Right lobe of liver (tissue), 6 donors: ENCODE measurements at regions not wholly inside any gene's neighbourhood (a gene's known extent, or its start where the extent isn't known, plus 50 kb on each side); places are given as distances from the start of the nearest gene placed in this dataset.
"Not testable (repeated sequence)": the region's sequence is repeated elsewhere in the genome, so short reads cannot be mapped to it uniquely, and the experiment has no call there.

Source experiments
- ATAC-seq, 4 donors: fragments of 200-7000 bp; cut with Tn5 transposase; one replicate each; pipeline ENCODE4 v1.9.1; 2020; ENCODE audit warnings: mild to moderate bottlenecking in 4 of 4, moderate library complexity in 4 of 4
- DNase-seq, 3 donors: peaks; one replicate each; pipeline ENCODE4 v3.0.0-alpha.2; 2020
- H3K27ac ChIP-seq, 3 donors: fragments of 200-600 bp; one replicate each; pipeline ENCODE4 v1.8.0; 2022
- H3K27me3 ChIP-seq, 2 donors: fragments of 200-600 bp; one replicate each; pipeline ENCODE4 v1.8.0; 2022
- H3K36me3 ChIP-seq, 4 donors: fragments of 200-600 bp; sonication (generic) in 1 of 4; one replicate each; pipeline versions ENCODE4 v1.5.1 to v1.8.0; 2017 to 2022; ENCODE audit warnings: control low read depth in 1 of 4
- H3K4me1 ChIP-seq, 4 donors: fragments of 200-600 bp; sonication (generic) in 1 of 4; one replicate each; pipeline versions ENCODE4 v1.5.1 to v1.8.0; 2017 to 2022; ENCODE audit warnings: control low read depth in 1 of 4
- H3K4me3 ChIP-seq, 3 donors: fragments of 200-600 bp; one replicate each; pipeline ENCODE4 v1.8.0; 2022
- H3K9me3 ChIP-seq, 4 donors: fragments of 200-600 bp; sonication (generic) in 1 of 4; one replicate each; pipeline versions ENCODE4 v1.5.1 to v1.8.0; 2017 to 2022; ENCODE audit warnings: control low read depth in 1 of 4
- CTCF ChIP-seq, 4 donors: fragments of 200-600 bp in 3 of 4; fragments of 450-650 bp in 1 of 4; IDR thresholded peaks; one replicate each; pipeline versions ENCODE4 v1.5.1 to v1.8.0; 2016 to 2022; ENCODE audit warnings: antibody characterized with exemption in 4 of 4, mild to moderate bottlenecking in 2 of 4
- POLR2A ChIP-seq: fragments of 450-650 bp; IDR thresholded peaks from one replicate; pipeline ENCODE4 v1.6.1; 2017; ENCODE audit warnings: antibody characterized with exemption, mild to moderate bottlenecking
- WGBS: methylation state at CpG from one replicate; pipeline ENCODE4 v1.1.6; 2018; ENCODE audit warnings: low coverage, low lambda C conversion rate; ENCODE audit not compliant: insufficient coverage; ENCODE audit errors: missing lambda C conversion rate; 5-methylcytosine and 5-hydroxymethylcytosine counted together
- intact Hi-C, 2 donors: fragments of 100-400 bp; cut with DNase I; formaldehyde crosslinking; loops; one replicate each; pipeline versions ENCODE4 v1.11.2 to v1.14.1; 2022
- donor health status: DM: no; HTN: yes; CAD: no.
- donor health status: DM: no; HTN: no; CAD: no.
- donor health status: DM: no; HTN: no; CAD: no.
- donor health status: DM: no; HTN: yes; CAD: no.
- donor health status: DM: no; HTN: yes; CAD: no.

DNA sequence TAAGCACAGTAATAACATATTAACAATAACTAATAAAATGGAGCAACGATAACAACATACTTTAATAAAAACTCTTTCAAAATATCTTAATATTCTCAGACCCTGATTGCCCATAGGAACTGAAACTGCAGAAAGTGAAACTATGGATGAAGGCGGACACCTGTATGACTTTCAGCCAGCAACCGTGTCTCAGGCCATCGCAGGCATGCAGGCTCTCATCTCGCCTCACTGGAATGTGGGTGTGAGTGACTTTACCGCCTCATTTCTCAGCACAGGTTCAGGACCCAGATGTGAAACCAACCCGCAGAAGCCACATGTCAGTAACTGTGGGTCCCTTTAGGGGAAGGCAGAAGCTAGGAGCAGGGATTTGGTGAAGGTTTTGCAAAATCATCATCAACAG, 539.1 kb downstream of the FAM181B start:
- H3K4me3 ChIP-seq = no peak overlapping the region
- H3K36me3 ChIP-seq = no peaks in the 10 kb centered on the region
- intact Hi-C loops = no loop called here
- no peak for DNase-seq
- no peak for TF ChIP-seq CTCF (IDR thresholded peaks at IDR 0.05)
- TF ChIP-seq POLR2A = no peak
- no peaks in the 10 kb centered on the region for H3K27me3 ChIP-seq
- no peak for ATAC-seq
- no peaks in the 10 kb centered on the region for H3K9me3 ChIP-seq
- H3K27ac ChIP-seq = no peak overlapping the region
- no peaks in the 10 kb centered on the region for H3K4me1 ChIP-seq
- 83% methylated on average over 7 of the region's 7 CpGs for WGBS

GRCh38 chr11:82191695-82192094, 542.0 kb downstream of the FAM181B start:
- Histone ChIP-seq H3K27ac (no peak overlapping the region), H3K4me3 (no peak overlapping the region), H3K36me3 (no peaks in the 10 kb centered on the region), H3K9me3 (no peaks in the 10 kb centered on the region), H3K27me3 (no peaks in the 10 kb centered on the region), H3K4me1 (no peaks in the 10 kb centered on the region)
- peak; percentile 72 to 80 (median 78) for DNase-seq
- intact Hi-C loops = no loop called here
- TF ChIP-seq POLR2A (no peak), CTCF (IDR thresholded peaks at IDR 0.05) (no peak)
- WGBS = 41% methylated on average over 3 of the region's 3 CpGs
- peak; percentile 74 to 97 (median 96) for ATAC-seq

DNA sequence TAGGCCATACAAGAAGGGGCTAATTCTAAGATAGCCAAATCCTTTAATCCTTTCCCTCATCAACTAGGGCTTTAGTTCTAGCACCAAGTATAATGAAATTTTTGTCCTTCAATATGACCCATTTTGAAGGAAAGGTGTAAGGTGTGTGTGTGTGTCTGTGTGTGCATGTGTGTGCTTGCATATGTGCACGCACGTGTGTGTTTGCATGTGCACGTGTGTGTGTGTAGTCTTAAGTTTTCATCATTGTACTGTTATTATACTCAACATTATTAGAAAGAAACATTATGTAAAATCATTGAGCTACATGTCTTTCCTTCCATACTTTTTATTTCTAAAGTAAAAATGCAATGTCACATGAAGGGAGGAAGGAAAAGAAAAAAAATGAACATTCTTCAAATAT, 547.7 kb downstream of the FAM181B start:
- intact Hi-C loops = no loop called here
- H3K9me3 ChIP-seq = no peaks in the 10 kb centered on the region
- TF ChIP-seq CTCF (IDR thresholded peaks at IDR 0.05) = no peak
- TF ChIP-seq POLR2A = no peak
- no peak for ATAC-seq
- no peaks in the 10 kb centered on the region for H3K36me3 ChIP-seq
- H3K27me3 ChIP-seq = no peaks in the 10 kb centered on the region
- H3K4me3 ChIP-seq = no peak overlapping the region
- WGBS = 77% methylated on average over 3 of the region's 3 CpGs
- DNase-seq = no peak
- no peak overlapping the region for H3K27ac ChIP-seq
- H3K4me1 ChIP-seq = no peaks in the 10 kb centered on the region

DNA sequence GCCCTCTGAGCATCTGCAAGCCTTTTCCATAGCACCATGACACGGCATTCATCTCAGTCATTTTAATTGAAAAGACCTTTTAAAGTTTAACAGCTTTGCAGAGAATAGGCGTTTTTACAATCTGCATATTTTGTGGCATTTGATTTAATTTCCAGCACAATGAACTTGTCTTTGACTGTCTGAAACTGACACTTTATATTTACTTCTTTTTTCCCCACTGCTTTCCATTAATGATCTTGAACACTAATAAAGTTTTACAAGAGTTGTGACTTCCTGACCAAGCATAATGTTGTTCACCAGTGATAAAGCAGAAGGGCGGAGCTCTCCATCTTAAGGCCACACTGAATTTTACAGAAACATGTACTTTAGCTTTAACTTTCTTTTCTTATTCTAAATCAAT, 548.7 kb downstream of the FAM181B start:
- Histone ChIP-seq H3K27ac (no peak overlapping the region), H3K27me3 (no peaks in the 10 kb centered on the region), H3K36me3 (no peaks in the 10 kb centered on the region), H3K4me1 (no peaks in the 10 kb centered on the region), H3K4me3 (no peak overlapping the region), H3K9me3 (no peaks in the 10 kb centered on the region)
- WGBS = 75% methylated on average over 3 of the region's 3 CpGs
- DNase-seq (no peak), ATAC-seq (no peak)
- intact Hi-C loops = no loop called here
- no peak for TF ChIP-seq CTCF (IDR thresholded peaks at IDR 0.05)
- TF ChIP-seq POLR2A = no peak

GRCh38 chr11:82183346-82183745, 550.3 kb downstream of the FAM181B start:
- H3K27me3 ChIP-seq = no peaks in the 10 kb centered on the region
- no peak for TF ChIP-seq POLR2A
- TF ChIP-seq CTCF (IDR thresholded peaks at IDR 0.05) = no peak
- intact Hi-C loops = no loop called here
- WGBS = 89% methylated on average over 1 of the region's 2 CpGs
- H3K9me3 ChIP-seq = no peaks in the 10 kb centered on the region
- no peaks in the 10 kb centered on the region for H3K4me1 ChIP-seq
- DNase-seq = no peak
- H3K4me3 ChIP-seq = no peak overlapping the region
- no peak for ATAC-seq
- H3K27ac ChIP-seq = no peak overlapping the region
- no peaks in the 10 kb centered on the region for H3K36me3 ChIP-seq

DNA sequence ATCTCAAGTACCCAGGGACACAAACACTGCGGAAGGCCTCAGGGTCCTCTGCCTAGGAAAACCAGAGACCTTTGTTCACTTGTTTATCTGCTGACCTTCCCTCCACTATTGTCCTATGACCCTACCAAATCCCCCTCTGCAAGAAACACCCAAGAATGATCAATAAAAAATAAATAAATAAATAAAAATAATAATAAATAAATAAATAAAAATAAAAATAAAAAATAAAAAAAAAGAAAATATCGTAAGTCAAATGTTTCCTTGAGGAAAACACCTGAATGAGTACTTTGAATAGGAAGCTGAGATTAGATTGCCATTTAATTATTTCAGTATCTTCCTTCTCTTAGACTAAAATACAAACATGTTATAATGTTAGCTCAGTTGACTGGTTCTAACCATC, 551.0 kb downstream of the FAM181B start:
- H3K9me3 ChIP-seq, H3K4me1 ChIP-seq, DNase-seq, H3K4me3 ChIP-seq, H3K27me3 ChIP-seq, H3K36me3 ChIP-seq, H3K27ac ChIP-seq, intact Hi-C loops, ATAC-seq: not testable (repeated sequence)
- WGBS = 88% methylated on average over 1 of the region's 2 CpGs

DNA sequence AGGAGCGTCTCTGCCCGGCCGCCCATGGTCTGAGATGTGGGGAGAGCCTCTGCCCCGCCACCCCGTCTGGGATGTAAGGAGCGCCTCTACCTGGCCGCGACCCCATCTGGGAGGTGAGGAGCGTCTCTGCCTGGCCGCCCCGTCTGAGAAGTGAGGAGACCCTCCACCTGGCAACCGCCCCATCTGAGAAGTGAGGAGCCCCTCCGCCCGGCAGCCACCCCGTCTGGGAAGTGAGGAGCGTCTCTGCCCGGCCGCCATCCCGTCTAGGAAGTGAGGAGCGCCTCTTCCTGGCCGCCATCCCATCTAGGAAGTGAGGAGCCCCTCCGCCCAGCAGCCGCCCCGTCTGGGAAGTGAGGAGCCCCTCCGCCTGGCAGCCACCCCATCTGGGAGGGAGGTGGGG, 551.9 kb downstream of the FAM181B start:
- H3K36me3 ChIP-seq, DNase-seq, H3K9me3 ChIP-seq, H3K4me1 ChIP-seq, H3K27ac ChIP-seq, ATAC-seq, H3K27me3 ChIP-seq, intact Hi-C loops, H3K4me3 ChIP-seq: not testable (repeated sequence)
- WGBS = no CpG with 5 or more reads among the region's 25 CpGs
